Activated CD4-positive, alpha-beta T cell treated with anti-CD3 and anti-CD28 coated beads for 36 hours (primary cell): ENCODE measurements at regions not wholly inside any gene's neighbourhood (a gene's known extent, or its start where the extent isn't known, plus 50 kb on each side); places are given as distances from the start of the nearest gene placed in this dataset.

Experiments used
- ATAC-seq: fragments of 200-7000 bp; cut with Tn5 transposase; one replicate; pipeline ENCODE4 v1.10.0; 2021; ENCODE audit warnings: mild to moderate bottlenecking, moderate library complexity
- CTCF ChIA-PET: fragments of 350-600 bp; sonication (Branson Sonifier 250); formaldehyde crosslinking; loops from one replicate; lab custom pipeline; 2021; ENCODE audit warnings: antibody characterized with exemption; lab: Charles Lee
- POLR2A ChIA-PET: fragments of 350-600 bp; sonication (Branson Sonifier 250); formaldehyde crosslinking; loops from one replicate; lab custom pipeline; 2021; ENCODE audit warnings: antibody characterized with exemption, inconsistent platforms; lab: Charles Lee
- DNase-seq: peaks from one replicate; pipeline ENCODE4 v3.0.0-alpha.2; 2020
- H3K27ac Mint-ChIP-seq: one replicate; pipeline ENCODE4 v1.8.0; 2021; ENCODE audit warnings: mixed read lengths
- H3K27me3 Mint-ChIP-seq: one replicate; pipeline ENCODE4 v1.8.0; 2021; ENCODE audit warnings: mixed read lengths
- H3K36me3 Mint-ChIP-seq: one replicate; pipeline ENCODE4 v1.8.0; 2021; ENCODE audit warnings: low read depth, mixed read lengths
- H3K4me1 Mint-ChIP-seq: one replicate; pipeline ENCODE4 v1.8.0; 2021; ENCODE audit warnings: mixed read lengths
- H3K4me3 Mint-ChIP-seq: one replicate; pipeline ENCODE4 v1.8.0; 2021; ENCODE audit warnings: mild to moderate bottlenecking, moderate library complexity, mixed read lengths
- H3K9me3 Mint-ChIP-seq: one replicate; pipeline ENCODE4 v1.8.0; 2021; ENCODE audit warnings: low read depth, mixed read lengths
- intact Hi-C, 2 experiments: fragments of 100-400 bp; cut with DNase I in 1 of 2; cut with micrococcal nuclease in 1 of 2; formaldehyde crosslinking; loops; one replicate each; pipeline versions ENCODE4 v1.14.2 to v1.15.1; 2022 to 2024; cut with DNase I, micrococcal nuclease

DNA sequence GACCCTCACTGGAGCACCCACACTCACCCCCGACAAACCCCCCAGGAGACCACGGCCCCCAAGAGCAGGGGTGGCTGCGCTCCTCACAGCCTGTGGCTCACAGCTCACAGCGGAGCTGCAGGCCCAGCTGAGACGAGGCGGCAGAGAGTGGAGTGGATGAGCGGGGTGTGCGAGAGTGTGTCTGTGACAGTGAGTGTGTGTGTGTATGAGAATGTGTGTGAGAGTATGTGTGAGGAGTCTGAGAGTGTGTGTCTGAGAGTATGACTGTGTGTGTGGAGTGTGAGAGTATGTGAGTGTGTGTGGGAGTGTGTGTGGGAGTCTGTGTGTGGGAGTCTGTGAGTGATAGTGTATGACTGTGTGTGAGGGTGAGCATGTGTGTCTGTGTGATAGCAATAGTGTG, 55.3 kb upstream of the ID2 start:
- Mint-ChIP-seq H3K27ac (no peak overlapping the region), H3K4me1 (no peaks in the 10 kb centered on the region)
- POLR2A ChIA-PET, result interaction anchor here (0.7 to 0.8 kb wide), 2 partner anchors 149 to 377 kb away, joined by 3 read pairs; no protein-coding TSS in a partner anchor

DNA sequence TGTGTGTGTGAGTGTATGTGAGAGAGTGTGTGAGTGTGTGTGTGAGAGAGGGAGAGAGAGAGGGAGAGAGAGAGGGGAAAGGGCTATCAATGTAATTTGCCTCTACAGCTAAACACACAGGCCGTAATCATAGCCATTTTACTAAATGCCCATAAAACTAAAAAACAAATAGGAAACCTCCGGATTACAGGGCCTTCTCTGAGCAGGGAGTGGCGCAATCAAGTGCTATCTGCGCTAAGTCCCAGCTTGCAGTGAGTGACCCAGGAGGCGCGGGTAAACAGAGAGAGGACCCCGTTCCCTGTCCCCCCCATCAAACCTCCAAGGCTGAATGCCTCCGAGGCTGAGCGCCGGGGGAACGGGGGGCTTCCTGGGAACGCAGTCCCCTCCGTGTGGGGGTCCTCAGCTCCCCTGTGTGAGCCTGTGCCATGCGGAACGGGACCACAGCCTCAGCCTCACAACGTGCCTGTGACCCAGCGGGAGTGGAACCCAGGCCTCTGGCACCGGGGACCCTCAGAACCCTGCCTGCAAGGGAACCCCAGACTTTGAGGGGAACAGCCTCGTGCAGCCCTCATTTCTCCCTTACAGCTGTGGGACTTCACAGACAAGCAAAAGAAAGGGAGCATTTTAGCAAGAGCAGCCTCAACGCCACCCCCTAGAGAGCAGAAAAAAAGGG, 54.7 kb upstream of the ID2 start:
- ATAC-seq, result no peak
- Mint-ChIP-seq H3K4me1 (no peaks in the 10 kb centered on the region), H3K27me3 (no peaks in the 10 kb centered on the region)

More for the DNA sequence above, 55.3 kb upstream of the ID2 start:
- CTCF ChIA-PET, result interaction anchor here (1.1 kb wide), 1 partner anchor 54 kb away, joined by 3 read pairs; no protein-coding TSS in a partner anchor
- no peaks in the 10 kb centered on the region for H3K27me3 Mint-ChIP-seq
- no peak overlapping the region for H3K4me3 Mint-ChIP-seq
- ATAC-seq (no peak), DNase-seq (no peak)
- intact Hi-C loops, result no loop called here
- H3K9me3 Mint-ChIP-seq, result no peaks in the 10 kb centered on the region
- H3K36me3 Mint-ChIP-seq, result no peaks in the 10 kb centered on the region

GRCh38 chr2:8627692-8628085, 54.2 kb upstream of the ID2 start:
- ChIA-PET CTCF (interaction anchor here (0.6 kb wide), 1 partner anchor 201 kb away, joined by 3 read pairs; no protein-coding TSS in a partner anchor), POLR2A (no interaction called here)
- no peaks in the 10 kb centered on the region for H3K4me1 Mint-ChIP-seq
- no peaks in the 10 kb centered on the region for H3K27me3 Mint-ChIP-seq
- H3K9me3 Mint-ChIP-seq, result no peaks in the 10 kb centered on the region
- no peak overlapping the region for H3K27ac Mint-ChIP-seq
- DNase-seq (no peak), ATAC-seq (no peak)
- no peaks in the 10 kb centered on the region for H3K36me3 Mint-ChIP-seq
- intact Hi-C loops, result no loop called here
- H3K4me3 Mint-ChIP-seq, result no peak overlapping the region

More for the DNA sequence above, 54.7 kb upstream of the ID2 start:
- H3K9me3 Mint-ChIP-seq, result no peaks in the 10 kb centered on the region
- intact Hi-C loops, result no loop called here
- POLR2A ChIA-PET, result interaction anchor here (0.7 kb wide), 1 partner anchor 149 kb away, joined by 3 read pairs; no protein-coding TSS in a partner anchor
- no peak overlapping the region for H3K4me3 Mint-ChIP-seq
- no peak for DNase-seq
- no peak overlapping the region for H3K27ac Mint-ChIP-seq
- no peaks in the 10 kb centered on the region for H3K36me3 Mint-ChIP-seq
- CTCF ChIA-PET, result interaction anchor here (0.6 to 1.1 kb wide), 2 partner anchors 54 to 200 kb away, joined by 3 read pairs; no protein-coding TSS in a partner anchor

GRCh38 chr2:8628179-8628865, 53.5 kb upstream of the ID2 start:
- H3K27me3 Mint-ChIP-seq, result no peaks in the 10 kb centered on the region
- H3K9me3 Mint-ChIP-seq, result no peaks in the 10 kb centered on the region
- H3K27ac Mint-ChIP-seq, result no peak overlapping the region
- intact Hi-C loops, result no loop called here
- POLR2A ChIA-PET, result no interaction called here
- H3K36me3 Mint-ChIP-seq, result no peaks in the 10 kb centered on the region
- ATAC-seq, result no peak
- CTCF ChIA-PET, result no interaction called here
- H3K4me3 Mint-ChIP-seq, result no peak overlapping the region
- DNase-seq, result no peak
- H3K4me1 Mint-ChIP-seq, result no peaks in the 10 kb centered on the region

- Mint-ChIP-seq H3K4me1 (peaks cover 4% of the 10 kb centered on the region), H3K27ac (no peak overlapping the region), H3K4me3 (no peak overlapping the region), H3K36me3 (no peaks in the 10 kb centered on the region), H3K9me3 (no peaks in the 10 kb centered on the region), H3K27me3 (no peaks in the 10 kb centered on the region)
- no peak for ATAC-seq
- no peak for DNase-seq
- intact Hi-C loops, result no loop called here
- CTCF ChIA-PET, result no interaction called here
- POLR2A ChIA-PET, result no interaction called here
Measured at GRCh38 chr2:8628866-8629209, 53.0 kb upstream of the ID2 start.

DNA sequence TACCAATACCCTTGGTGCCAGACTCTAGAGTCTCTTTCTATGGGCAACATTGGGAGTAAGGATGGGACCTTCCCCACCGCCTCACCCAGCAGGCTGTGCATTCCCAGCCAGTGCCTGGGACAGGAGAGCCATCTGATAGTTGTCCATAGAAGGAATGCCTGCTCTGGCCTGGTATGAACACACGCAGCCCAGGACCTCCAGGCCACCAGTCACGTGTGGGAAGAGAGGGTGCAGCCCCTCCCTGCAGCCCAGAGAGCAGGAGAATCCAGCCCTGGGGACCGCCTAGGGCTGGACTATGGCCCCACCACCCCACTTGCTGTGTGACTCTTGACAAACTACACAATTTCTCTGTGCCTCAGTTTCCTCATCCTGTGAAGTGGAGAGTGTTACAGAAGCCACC, 52.5 kb upstream of the ID2 start:
- H3K27ac Mint-ChIP-seq, result no peak overlapping the region
- peaks cover 6% of the 10 kb centered on the region for H3K4me1 Mint-ChIP-seq
- no peaks in the 10 kb centered on the region for H3K9me3 Mint-ChIP-seq
- H3K36me3 Mint-ChIP-seq, result no peaks in the 10 kb centered on the region
- ChIA-PET POLR2A (no interaction called here), CTCF (no interaction called here)
- H3K4me3 Mint-ChIP-seq, result no peak overlapping the region
- intact Hi-C loops, result no loop called here
- ATAC-seq (no peak), DNase-seq (no peak)
- H3K27me3 Mint-ChIP-seq, result no peaks in the 10 kb centered on the region

GRCh38 chr2:8630676-8631464, 51.0 kb upstream of the ID2 start:
- no peak for ATAC-seq
- DNase-seq, result no peak
- no peaks in the 10 kb centered on the region for H3K27me3 Mint-ChIP-seq
- ChIA-PET POLR2A (no interaction called here), CTCF (no interaction called here)
- intact Hi-C loops, result no loop called here
- H3K36me3 Mint-ChIP-seq, result no peaks in the 10 kb centered on the region
- no peaks in the 10 kb centered on the region for H3K9me3 Mint-ChIP-seq
- H3K4me3 Mint-ChIP-seq, result no peak overlapping the region
- peaks cover 6% of the 10 kb centered on the region for H3K4me1 Mint-ChIP-seq
- H3K27ac Mint-ChIP-seq, result no peak overlapping the region

DNA sequence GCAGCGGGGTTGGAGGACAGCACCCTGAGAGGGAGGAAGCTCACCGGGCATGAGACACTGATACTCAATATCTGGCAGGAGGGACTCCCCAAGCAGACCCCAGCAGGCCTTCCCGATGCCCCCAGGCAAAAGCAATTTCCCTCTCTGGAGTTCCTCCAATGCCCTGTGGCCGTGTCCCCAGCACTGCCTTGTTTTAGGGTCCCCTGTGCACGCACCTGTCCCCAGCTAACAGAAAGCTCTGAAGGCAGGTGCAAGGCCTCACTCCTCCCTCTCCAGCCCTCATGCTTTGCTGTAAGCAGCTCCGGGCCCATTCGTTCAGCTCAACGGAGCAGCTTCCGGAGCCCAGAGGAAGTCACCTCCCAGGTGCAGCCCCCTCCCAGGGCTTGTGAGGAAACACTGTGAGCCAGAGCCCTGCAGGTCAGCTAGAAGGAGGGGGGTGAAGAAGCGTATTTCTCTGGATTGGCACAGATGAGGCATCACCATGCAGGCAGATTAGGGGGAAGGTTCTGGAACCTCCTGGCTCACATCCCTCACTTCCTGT, 50.3 kb upstream of the ID2 start:
- no peaks in the 10 kb centered on the region for H3K9me3 Mint-ChIP-seq
- no peak overlapping the region for H3K4me3 Mint-ChIP-seq
- intact Hi-C loops, result no loop called here
- CTCF ChIA-PET, result no interaction called here
- H3K27ac Mint-ChIP-seq, result no peak overlapping the region
- POLR2A ChIA-PET, result no interaction called here
- H3K36me3 Mint-ChIP-seq, result no peaks in the 10 kb centered on the region
- peaks cover 6% of the 10 kb centered on the region for H3K4me1 Mint-ChIP-seq
- ATAC-seq, result no peak
- H3K27me3 Mint-ChIP-seq, result no peaks in the 10 kb centered on the region
- peak; percentile 23 for DNase-seq
